ENCODE measurements at regions not wholly inside any gene's neighbourhood (a gene's known extent, or its start where the extent isn't known, plus 50 kb on each side); places are given as distances from the start of the nearest gene placed in this dataset.

GRCh38 chr14:61997161-61997560 is 234.9 kb downstream of the SNAPC1 start:
- intact Hi-C loops (cut with micrococcal nuclease; ENCODE audit: unreplicated experiment), result no loop called here

More at GRCh38 chr14:61997161-61997560, 234.9 kb downstream of the SNAPC1 start:
- Histone ChIP-seq H3K4me1 (ENCODE audit: insufficient read depth, low read length) (no peaks in the 10 kb centered on the region), H4K20me1 (ENCODE audit: insufficient read depth, low read length) (no peaks in the 10 kb centered on the region), H3K79me2 (ENCODE audit: insufficient read depth, low read length) (no peaks in the 10 kb centered on the region), H3K4me2 (ENCODE audit: low read depth, low read length) (no peak overlapping the region), H3K36me3 (replicated peaks in 1 of 2; ENCODE audit: control insufficient read depth in 1 of 2, insufficient read depth in 2 of 2, low read length in 2 of 2) (no peaks in the 10 kb centered on the region), H3K27ac (ENCODE audit: extremely low read length, insufficient read depth, low read length) (no peak overlapping the region), H3K27me3 (ENCODE audit: control insufficient read depth in 1 of 2, insufficient read depth in 2 of 2, low read length in 2 of 2) (no peaks in the 10 kb centered on the region), H3K9me3 (ENCODE audit: low read length) (no peaks in the 10 kb centered on the region), H3K9ac (ENCODE audit: insufficient read depth, low read depth, low read length) (no peak overlapping the region), H3K4me3 (replicated peaks in 1 of 3; ENCODE audit: insufficient read depth in 1 of 3, low read depth in 2 of 3, low read length in 3 of 3) (no peak overlapping the region), H2AFZ (ENCODE audit: low read length) (no peak overlapping the region)
- CTCF ChIA-PET (ENCODE audit: low intra/inter-chr PET ratio, low total read pairs), result no interaction called here
- no TSS peak for BruUV-seq (replicated peaks)
- in situ Hi-C loops (cut with HindIII; ENCODE audit: extremely low pct_ligation_motif_present, low pct_unique_long_range_greater_than_20kb), result no loop called here
- FAIRE-seq (no peak), DNase-seq (ENCODE audit: low spot score) (no peak), ATAC-seq (no peak)
- TF ChIP-seq ATRX (CRISPR knock-in tag; IDR thresholded peaks at IDR 0.05; ENCODE audit: borderline replicate concordance), result no peak
- no peak for TF ChIP-seq CC2D1A (CRISPR knock-in tag; IDR thresholded peaks at IDR 0.05)
- TF ChIP-seq IKZF4 (CRISPR knock-in tag; IDR thresholded peaks at IDR 0.05; ENCODE audit: borderline replicate concordance, low read depth, not compliant biosample characterization), result no peak
- TF ChIP-seq FOSL2 (CRISPR knock-in tag; IDR thresholded peaks at IDR 0.05), result no peak
- no peak for TF ChIP-seq ZUFSP (CRISPR knock-in tag; IDR thresholded peaks at IDR 0.05; ENCODE audit: borderline replicate concordance)
- TF ChIP-seq TEAD2 (CRISPR knock-in tag; IDR thresholded peaks at IDR 0.05), result no peak
- no peak for TF ChIP-seq CCDC6 (CRISPR knock-in tag; IDR thresholded peaks at IDR 0.05)
- no peak for TF ChIP-seq SCMH1 (CRISPR knock-in tag; IDR thresholded peaks at IDR 0.05; ENCODE audit: borderline replicate concordance)
- no peak for TF ChIP-seq CEBPB (IDR thresholded peaks at IDR 0.05; ENCODE audit: borderline replicate concordance, low read depth, low read length)
- no peak for TF ChIP-seq ZNF75D (CRISPR knock-in tag; IDR thresholded peaks at IDR 0.05; ENCODE audit: borderline replicate concordance)
- no peak for TF ChIP-seq ZNF260 (CRISPR knock-in tag; IDR thresholded peaks at IDR 0.05; ENCODE audit: borderline replicate concordance, low read depth)
- no peak for TF ChIP-seq TCF7L2 (IDR thresholded peaks at IDR 0.05; ENCODE audit: low read depth, low read length)
- TF ChIP-seq HBP1 (CRISPR knock-in tag; IDR thresholded peaks at IDR 0.05; ENCODE audit: low read depth), result no peak
- TF ChIP-seq FOXP1 (IDR thresholded peaks at IDR 0.05), result no peak
- TF ChIP-seq FOXP1 (CRISPR knock-in tag; IDR thresholded peaks at IDR 0.05), result no peak
- TF ChIP-seq SNAPC4 (CRISPR knock-in tag; IDR thresholded peaks at IDR 0.05), result no peak
- TF ChIP-seq ZEB1 (IDR thresholded peaks at IDR 0.05; ENCODE audit: insufficient replicate concordance, low read depth), result no peak
- TF ChIP-seq RARA (CRISPR knock-in tag; IDR thresholded peaks at IDR 0.05), result no peak
- POLR2A ChIA-PET, result no interaction called here

Data from HepG2 (cell line).